Osteoblast (primary cell): ENCODE measurements at regions not wholly inside any gene's neighbourhood (a gene's known extent, or its start where the extent isn't known, plus 50 kb on each side); places are given as distances from the start of the nearest gene placed in this dataset.

Experiments used
- DNase-seq: peaks from one replicate; pipeline ENCODE4 v3.0.0; 2011; ENCODE audit warnings: low spot score, mixed read lengths; ENCODE audit not compliant: insufficient read length; ENCODE audit errors: missing footprints
- H2AFZ ChIP-seq: 2 replicates; pipeline ENCODE4 v1.6.0; 2011; ENCODE audit warnings: mild to moderate bottlenecking, low read length
- H3K27ac ChIP-seq: 2 replicates; pipeline ENCODE4 v1.5.1; 2011; ENCODE audit warnings: mild to moderate bottlenecking, low read depth, low read length, moderate library complexity
- H3K27me3 ChIP-seq: 2 replicates; pipeline ENCODE4 v1.6.0; 2012; ENCODE audit warnings: mild to moderate bottlenecking, control low read depth, inconsistent platforms, low read length, moderate library complexity; ENCODE audit not compliant: insufficient read depth
- H3K36me3 ChIP-seq: 2 replicates; pipeline ENCODE4 v1.5.1; 2011; ENCODE audit warnings: mild to moderate bottlenecking, low read length, control low read depth, moderate library complexity; ENCODE audit not compliant: insufficient read depth
- H3K4me1 ChIP-seq: 2 replicates; pipeline ENCODE4 v1.5.1; 2011; ENCODE audit warnings: mild to moderate bottlenecking, low read length, control low read depth, moderate library complexity; ENCODE audit not compliant: insufficient read depth
- H3K4me2 ChIP-seq: 2 replicates; pipeline ENCODE4 v1.6.0; 2011; ENCODE audit warnings: mild to moderate bottlenecking, low read length; ENCODE audit not compliant: insufficient read depth
- H3K4me3 ChIP-seq: fragments of 200-600 bp; sonication (generic); 3 replicates; pipeline ENCODE4 v1.5.1; 2012; ENCODE audit warnings: mild to moderate bottlenecking, low read length, inconsistent platforms; ENCODE audit not compliant: insufficient read depth
- H3K79me2 ChIP-seq: 2 replicates; pipeline ENCODE4 v1.6.0; 2012; ENCODE audit warnings: mild to moderate bottlenecking, low read length, control low read depth, inconsistent platforms; ENCODE audit not compliant: insufficient read depth
- H3K9me3 ChIP-seq: 2 replicates; pipeline ENCODE4 v1.5.1; 2011; ENCODE audit warnings: low read depth, low read length, control low read depth
- H4K20me1 ChIP-seq: 2 replicates; pipeline ENCODE4 v1.6.0; 2012; ENCODE audit warnings: mild to moderate bottlenecking, low read length, control low read depth; ENCODE audit not compliant: insufficient read depth
- TF ChIP-seq, protein P1 (sequence below): IDR thresholded peaks from 2 replicates; pipeline ENCODE4 v1.5.1; 2011; ENCODE audit warnings: mild to moderate bottlenecking, low read depth, low read length, moderate library complexity; ENCODE audit errors: extremely low read depth

DNA sequence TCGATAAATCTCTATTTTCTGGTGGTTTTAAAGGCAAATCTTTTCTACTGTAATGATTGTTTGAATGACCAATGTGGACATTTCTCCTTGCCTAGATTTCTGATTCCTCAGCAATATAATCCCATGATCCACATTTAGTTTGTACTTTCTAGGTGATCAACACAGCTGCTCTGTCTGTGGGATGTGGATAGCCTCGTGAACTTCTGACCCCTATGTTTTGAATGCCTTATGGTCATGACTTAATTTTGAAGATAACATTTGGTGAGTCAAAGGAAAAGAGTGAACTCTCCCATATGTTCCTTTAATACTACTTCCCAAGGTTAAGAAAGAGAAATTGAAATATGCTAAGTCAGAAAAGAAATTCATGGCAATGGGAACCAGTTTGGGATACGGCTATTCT lies 147.5 kb downstream of the CAVIN4 start:
- H3K27ac ChIP-seq, result no peak overlapping the region
- no peaks in the 10 kb centered on the region for H3K79me2 ChIP-seq
- no peaks in the 10 kb centered on the region for H3K4me1 ChIP-seq
- H4K20me1 ChIP-seq, result no peaks in the 10 kb centered on the region
- DNase-seq, result no peak
- H3K4me2 ChIP-seq, result no peak overlapping the region
- H3K9me3 ChIP-seq, result no peaks in the 10 kb centered on the region
- no peak overlapping the region for H2AFZ ChIP-seq
- H3K27me3 ChIP-seq, result no peaks in the 10 kb centered on the region
- H3K36me3 ChIP-seq, result no peaks in the 10 kb centered on the region
- H3K4me3 ChIP-seq, result no peak overlapping the region
- TF ChIP-seq, protein P1, sequence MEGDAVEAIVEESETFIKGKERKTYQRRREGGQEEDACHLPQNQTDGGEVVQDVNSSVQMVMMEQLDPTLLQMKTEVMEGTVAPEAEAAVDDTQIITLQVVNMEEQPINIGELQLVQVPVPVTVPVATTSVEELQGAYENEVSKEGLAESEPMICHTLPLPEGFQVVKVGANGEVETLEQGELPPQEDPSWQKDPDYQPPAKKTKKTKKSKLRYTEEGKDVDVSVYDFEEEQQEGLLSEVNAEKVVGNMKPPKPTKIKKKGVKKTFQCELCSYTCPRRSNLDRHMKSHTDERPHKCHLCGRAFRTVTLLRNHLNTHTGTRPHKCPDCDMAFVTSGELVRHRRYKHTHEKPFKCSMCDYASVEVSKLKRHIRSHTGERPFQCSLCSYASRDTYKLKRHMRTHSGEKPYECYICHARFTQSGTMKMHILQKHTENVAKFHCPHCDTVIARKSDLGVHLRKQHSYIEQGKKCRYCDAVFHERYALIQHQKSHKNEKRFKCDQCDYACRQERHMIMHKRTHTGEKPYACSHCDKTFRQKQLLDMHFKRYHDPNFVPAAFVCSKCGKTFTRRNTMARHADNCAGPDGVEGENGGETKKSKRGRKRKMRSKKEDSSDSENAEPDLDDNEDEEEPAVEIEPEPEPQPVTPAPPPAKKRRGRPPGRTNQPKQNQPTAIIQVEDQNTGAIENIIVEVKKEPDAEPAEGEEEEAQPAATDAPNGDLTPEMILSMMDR, result no peak

- H3K9me3 ChIP-seq, result no peaks in the 10 kb centered on the region
- no peak overlapping the region for H2AFZ ChIP-seq
- H3K27me3 ChIP-seq, result no peaks in the 10 kb centered on the region
- no peaks in the 10 kb centered on the region for H3K36me3 ChIP-seq
- H4K20me1 ChIP-seq, result no peaks in the 10 kb centered on the region
- H3K27ac ChIP-seq, result no peak overlapping the region
- DNase-seq, result no peak
- no peak overlapping the region for H3K4me2 ChIP-seq
- TF ChIP-seq, protein P1, result no peak
- no peaks in the 10 kb centered on the region for H3K79me2 ChIP-seq
- H3K4me1 ChIP-seq, result no peaks in the 10 kb centered on the region
- H3K4me3 ChIP-seq, result no peak overlapping the region
These were observed 151.5 kb downstream of the CAVIN4 start for GRCh38 chr9:100729336-100729895.

DNA sequence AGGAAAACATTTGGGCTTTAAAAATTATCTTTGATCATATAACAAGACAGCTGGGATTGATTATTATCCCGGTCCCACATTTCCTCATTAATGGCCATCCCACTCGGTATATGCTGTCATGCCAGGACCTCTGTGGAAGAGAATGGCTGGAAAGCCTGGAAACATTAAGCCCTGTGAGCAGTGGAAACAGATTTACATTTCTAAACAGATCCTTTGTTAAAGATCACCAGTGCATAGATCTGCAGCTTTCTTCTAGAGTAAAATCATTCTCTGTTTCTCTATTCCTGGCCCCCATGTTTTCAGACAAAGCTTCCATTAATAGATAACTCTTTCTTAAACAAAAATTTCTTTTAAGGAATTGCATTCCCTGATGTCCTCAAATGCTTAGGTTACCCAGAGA lies 152.2 kb downstream of the CAVIN4 start:
- H3K27ac ChIP-seq, result no peak overlapping the region
- no peaks in the 10 kb centered on the region for H3K79me2 ChIP-seq
- H3K4me1 ChIP-seq, result no peaks in the 10 kb centered on the region
- DNase-seq, result no peak
- no peaks in the 10 kb centered on the region for H4K20me1 ChIP-seq
- no peak overlapping the region for H2AFZ ChIP-seq
- H3K27me3 ChIP-seq, result no peaks in the 10 kb centered on the region
- no peaks in the 10 kb centered on the region for H3K36me3 ChIP-seq
- H3K9me3 ChIP-seq, result no peaks in the 10 kb centered on the region
- H3K4me2 ChIP-seq, result no peak overlapping the region
- TF ChIP-seq, protein P1, result no peak
- no peak overlapping the region for H3K4me3 ChIP-seq

GRCh38 chr9:100731038-100731556 lies 153.2 kb downstream of the CAVIN4 start:
- Histone ChIP-seq H3K36me3 (no peaks in the 10 kb centered on the region), H3K4me1 (no peaks in the 10 kb centered on the region), H3K27me3 (no peaks in the 10 kb centered on the region), H3K4me3 (no peak overlapping the region), H3K4me2 (no peak overlapping the region), H3K79me2 (no peaks in the 10 kb centered on the region), H2AFZ (no peak overlapping the region), H3K27ac (no peak overlapping the region), H4K20me1 (no peaks in the 10 kb centered on the region), H3K9me3 (no peaks in the 10 kb centered on the region)
- TF ChIP-seq, protein P1, result no peak
- no peak for DNase-seq
